HEK293 (cell line): ENCODE measurements at regions not wholly inside any gene's neighbourhood (a gene's known extent, or its start where the extent isn't known, plus 50 kb on each side); places are given as distances from the start of the nearest gene placed in this dataset.

ENCODE experiments used
- CTCF ChIA-PET: fragments of 350-600 bp; formaldehyde crosslinking; extraction: SDS; loops from one replicate; lab custom pipeline; 2021; ENCODE audit warnings: antibody characterized with exemption; lab: Yijun Ruan, JAX
- POLR2A ChIA-PET: fragments of 300-600 bp; formaldehyde crosslinking; extraction: SDS; loops from one replicate; lab custom pipeline; 2020; ENCODE audit warnings: antibody characterized with exemption, inconsistent platforms; lab: Yijun Ruan, JAX
- H3K27ac ChIP-seq: fragments of 200-500 bp; sonication (Bioruptor generic); 2 replicates; pipeline ENCODE4 v1.5.1; 2014; ENCODE audit warnings: low read depth, low read length, control low read depth, inconsistent platforms; ENCODE audit errors: extremely low read depth
- H3K36me3 ChIP-seq, 2 experiments: fragments of 200-500 bp in 1 of 2; sonication (Bioruptor generic) in 1 of 2; 1 replicate in 1 of 2; 2 replicates in 1 of 2; pipeline ENCODE4 v1.5.1; 2014 to 2017; ENCODE audit warnings: inconsistent platforms in 2 of 2, low read length in 2 of 2; ENCODE audit not compliant: control insufficient read depth in 2 of 2, insufficient read depth in 1 of 2
- H3K4me1 ChIP-seq: fragments of 200-500 bp; sonication (Bioruptor generic); 2 replicates; pipeline ENCODE4 v1.5.1; 2014; ENCODE audit warnings: mild to moderate bottlenecking, low read length, inconsistent platforms; ENCODE audit not compliant: control insufficient read depth, insufficient read depth
- H3K4me3 ChIP-seq: 2 replicates; pipeline ENCODE4 v1.5.1; 2011; ENCODE audit warnings: low read depth, mild to moderate bottlenecking, control low read depth, low read length, moderate library complexity
- H3K9me3 ChIP-seq: fragments of 200-500 bp; sonication (Bioruptor generic); 2 replicates; pipeline ENCODE4 v1.5.1; 2014; ENCODE audit warnings: low read depth, low read length, inconsistent platforms; ENCODE audit not compliant: control insufficient read depth, insufficient read depth
- EGR2 ChIP-seq: fragments of 450-650 bp; formaldehyde crosslinking; IDR thresholded peaks from 2 replicates; pipeline ENCODE4 v1.5.1; 2016; ENCODE audit warnings: low read depth, missing biosample characterization, missing genetic modification characterization
- GLI4 ChIP-seq: fragments of 450-650 bp; formaldehyde crosslinking; IDR thresholded peaks from 2 replicates; pipeline ENCODE4 v1.5.1; 2016; ENCODE audit warnings: missing biosample characterization, missing genetic modification characterization
- GLIS1 ChIP-seq: fragments of 450-650 bp; formaldehyde crosslinking; IDR thresholded peaks from 2 replicates; pipeline ENCODE4 v1.5.1; 2016; ENCODE audit warnings: missing biosample characterization, missing genetic modification characterization
- ZBTB17 ChIP-seq: fragments of 450-650 bp; formaldehyde crosslinking; IDR thresholded peaks from 2 replicates; pipeline ENCODE4 v1.5.1; 2016; ENCODE audit warnings: missing biosample characterization, missing genetic modification characterization
- ZIC2 ChIP-seq: fragments of 450-650 bp; formaldehyde crosslinking; IDR thresholded peaks from 2 replicates; pipeline ENCODE4 v1.5.1; 2016; ENCODE audit warnings: missing biosample characterization, missing genetic modification characterization
- ZNF112 ChIP-seq: fragments of 450-650 bp; formaldehyde crosslinking; IDR thresholded peaks from 2 replicates; pipeline ENCODE4 v1.5.0; 2017; ENCODE audit warnings: missing biosample characterization, missing genetic modification characterization
- ZNF114 ChIP-seq: fragments of 450-650 bp; formaldehyde crosslinking; IDR thresholded peaks from 2 replicates; pipeline ENCODE4 v1.5.0; 2017; ENCODE audit warnings: missing biosample characterization, missing genetic modification characterization
- ZNF140 ChIP-seq: fragments of 450-650 bp; formaldehyde crosslinking; IDR thresholded peaks from 2 replicates; pipeline ENCODE4 v1.5.1; 2016; ENCODE audit warnings: missing biosample characterization, missing genetic modification characterization
- ZNF146 ChIP-seq: fragments of 450-650 bp; formaldehyde crosslinking; IDR thresholded peaks from 2 replicates; pipeline ENCODE4 v1.5.1; 2016; ENCODE audit warnings: missing biosample characterization, missing genetic modification characterization
- ZNF223 ChIP-seq: fragments of 450-650 bp; formaldehyde crosslinking; IDR thresholded peaks from 2 replicates; pipeline ENCODE4 v1.5.1; 2016; ENCODE audit warnings: missing biosample characterization, missing genetic modification characterization
- ZNF292 ChIP-seq: fragments of 450-650 bp; formaldehyde crosslinking; IDR thresholded peaks from 2 replicates; pipeline ENCODE4 v1.5.1; 2016; ENCODE audit warnings: low read depth, missing biosample characterization, missing genetic modification characterization, borderline replicate concordance
- ZNF335 ChIP-seq: fragments of 450-650 bp; formaldehyde crosslinking; conservative IDR thresholded peaks from 2 replicates; pipeline ENCODE4 v1.5.1; 2016; ENCODE audit warnings: missing biosample characterization, missing genetic modification characterization
- ZNF37A ChIP-seq: fragments of 450-650 bp; IDR thresholded peaks from 2 replicates; pipeline ENCODE4 v1.5.1; 2018; ENCODE audit warnings: missing biosample characterization, missing genetic modification characterization
- ZNF416 ChIP-seq: fragments of 450-650 bp; formaldehyde crosslinking; IDR thresholded peaks from 2 replicates; pipeline ENCODE4 v1.5.1; 2016; ENCODE audit warnings: missing biosample characterization, missing genetic modification characterization
- ZNF426 ChIP-seq: fragments of 450-650 bp; formaldehyde crosslinking; IDR thresholded peaks from 2 replicates; pipeline ENCODE4 v1.5.1; 2017; ENCODE audit warnings: missing biosample characterization, missing genetic modification characterization, mild to moderate bottlenecking, inconsistent platforms, moderate library complexity
- ZNF433 ChIP-seq: fragments of 450-650 bp; formaldehyde crosslinking; IDR thresholded peaks from 2 replicates; pipeline ENCODE4 v1.5.1; 2016; ENCODE audit warnings: missing biosample characterization, missing genetic modification characterization, low read depth
- ZNF561 ChIP-seq: fragments of 450-650 bp; IDR thresholded peaks from 2 replicates; pipeline ENCODE4 v1.5.1; 2018; ENCODE audit warnings: missing biosample characterization, missing genetic modification characterization, borderline replicate concordance
- ZNF596 ChIP-seq: fragments of 450-650 bp; IDR thresholded peaks from 2 replicates; pipeline ENCODE4 v1.5.0; 2018; ENCODE audit warnings: missing biosample characterization, mild to moderate bottlenecking, missing genetic modification characterization, moderate library complexity
- ZNF654 ChIP-seq: fragments of 450-650 bp; formaldehyde crosslinking; IDR thresholded peaks from 2 replicates; pipeline ENCODE4 v1.5.1; 2016; ENCODE audit warnings: low read depth, missing biosample characterization, missing genetic modification characterization
- TF ChIP-seq, protein P1 (sequence below): fragments of 450-650 bp; formaldehyde crosslinking; IDR thresholded peaks from 2 replicates; pipeline ENCODE4 v1.5.1; 2016; ENCODE audit warnings: missing biosample characterization, missing genetic modification characterization, borderline replicate concordance
- TF ChIP-seq, protein P2 (sequence below): fragments of 450-650 bp; formaldehyde crosslinking; IDR thresholded peaks from 2 replicates; pipeline ENCODE4 v1.5.1; 2016; ENCODE audit warnings: missing biosample characterization, missing genetic modification characterization
- TF ChIP-seq, protein P3 (sequence below): fragments of 450-650 bp; formaldehyde crosslinking; IDR thresholded peaks from 2 replicates; pipeline ENCODE4 v1.5.1; 2017; ENCODE audit warnings: missing biosample characterization, missing genetic modification characterization
- TF ChIP-seq, protein P4 (sequence below): fragments of 450-650 bp; formaldehyde crosslinking; IDR thresholded peaks from 2 replicates; pipeline ENCODE4 v1.5.1; 2016; ENCODE audit warnings: missing biosample characterization, missing genetic modification characterization
- TF ChIP-seq, protein P5 (sequence below): fragments of 450-650 bp; formaldehyde crosslinking; IDR thresholded peaks from 2 replicates; pipeline ENCODE4 v1.5.1; 2016; ENCODE audit warnings: missing biosample characterization, missing genetic modification characterization

DNA sequence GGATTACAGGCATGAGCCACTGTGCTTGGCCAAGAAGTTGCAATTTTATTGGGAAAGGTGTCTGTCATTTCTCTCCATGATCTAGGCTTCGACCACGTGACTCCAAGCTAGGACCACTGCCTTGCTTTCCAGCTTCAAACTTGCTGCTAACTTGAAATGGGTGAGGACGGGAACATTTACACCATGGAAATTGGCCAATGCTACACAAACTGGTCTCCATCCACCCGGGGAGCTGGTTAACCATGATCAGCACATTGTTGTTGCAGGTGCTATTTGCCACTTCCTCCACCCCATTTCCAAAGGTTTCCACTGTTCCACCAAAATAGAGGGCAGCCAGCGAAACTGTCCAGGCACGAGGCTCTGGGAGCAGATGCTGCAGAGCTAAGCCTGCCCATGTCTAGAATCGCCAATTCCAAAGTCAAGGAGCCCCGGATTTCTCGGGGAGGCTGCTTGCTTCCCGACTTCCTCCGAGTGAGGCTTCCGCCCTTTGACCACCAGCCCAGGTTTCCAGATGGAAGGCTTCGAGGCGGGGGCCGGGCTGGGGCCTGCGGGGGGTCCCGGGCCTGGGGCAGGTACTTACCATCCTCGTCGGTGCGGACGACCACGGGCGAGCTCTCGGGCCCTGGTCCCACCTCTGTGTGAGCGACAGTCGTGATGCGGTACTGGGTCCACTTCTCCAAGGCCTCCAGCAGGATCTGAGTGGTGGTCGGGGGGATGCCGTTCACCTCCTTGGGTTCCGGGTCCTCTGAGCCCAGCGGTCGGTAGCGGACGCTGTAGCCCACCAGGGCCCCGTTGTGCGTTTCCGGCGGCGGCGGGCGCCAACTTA is 109.7 kb downstream of the PTPRS start:
- ChIA-PET CTCF (interaction anchor here (0.6 kb wide), 1 partner anchor 30 kb away, joined by 6 read pairs; no protein-coding TSS in a partner anchor), POLR2A (interaction anchor here (0.6 to 1.4 kb wide), 2 partner anchors 20 to 62 kb away, joined by 3 to 5 read pairs; no protein-coding TSS in a partner anchor)
- no peaks in the 10 kb centered on the region for H3K4me1 ChIP-seq

DNA sequence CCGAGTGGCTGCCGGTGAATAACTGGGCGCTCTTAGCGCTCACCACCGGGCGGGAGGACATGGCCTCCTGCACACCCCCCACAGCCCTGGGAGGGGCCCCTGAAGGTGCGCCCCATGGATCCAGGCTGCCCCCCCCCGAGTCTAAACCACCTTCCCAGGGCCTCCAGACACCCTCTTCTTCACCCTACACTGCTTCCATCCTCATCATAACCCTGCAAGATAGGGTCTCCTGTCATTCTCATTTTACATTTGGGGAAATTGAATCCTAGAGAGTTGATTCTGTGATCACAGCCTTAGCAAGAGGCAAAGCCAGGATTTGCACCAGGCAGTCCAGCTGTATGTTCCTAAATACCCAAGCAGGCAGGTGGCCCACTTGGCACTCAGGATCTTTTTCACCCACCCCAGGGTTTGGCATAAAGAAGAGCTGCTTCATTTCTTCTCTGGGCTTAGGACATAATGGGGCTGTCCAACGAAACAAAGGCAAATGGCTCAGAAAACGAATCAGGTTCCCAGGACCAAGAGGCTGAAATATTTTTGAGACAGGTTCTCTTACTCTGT is 110.8 kb downstream of the PTPRS start:
- peak overlapping the region; percentile 18 for H3K4me3 ChIP-seq
- no peaks in the 10 kb centered on the region for H3K9me3 ChIP-seq
- no peaks in the 10 kb centered on the region for H3K36me3 ChIP-seq
- H3K27ac ChIP-seq: no peak overlapping the region
- H3K4me1 ChIP-seq: no peaks in the 10 kb centered on the region
- ChIA-PET POLR2A (no interaction called here), CTCF (interaction anchor here (0.9 kb wide), 1 partner anchor 305 kb away, joined by 6 read pairs; no protein-coding TSS in a partner anchor)
- no peak for TF ChIP-seq ZNF140 (tag by site-specific recombination)
- TF ChIP-seq, protein P1, sequence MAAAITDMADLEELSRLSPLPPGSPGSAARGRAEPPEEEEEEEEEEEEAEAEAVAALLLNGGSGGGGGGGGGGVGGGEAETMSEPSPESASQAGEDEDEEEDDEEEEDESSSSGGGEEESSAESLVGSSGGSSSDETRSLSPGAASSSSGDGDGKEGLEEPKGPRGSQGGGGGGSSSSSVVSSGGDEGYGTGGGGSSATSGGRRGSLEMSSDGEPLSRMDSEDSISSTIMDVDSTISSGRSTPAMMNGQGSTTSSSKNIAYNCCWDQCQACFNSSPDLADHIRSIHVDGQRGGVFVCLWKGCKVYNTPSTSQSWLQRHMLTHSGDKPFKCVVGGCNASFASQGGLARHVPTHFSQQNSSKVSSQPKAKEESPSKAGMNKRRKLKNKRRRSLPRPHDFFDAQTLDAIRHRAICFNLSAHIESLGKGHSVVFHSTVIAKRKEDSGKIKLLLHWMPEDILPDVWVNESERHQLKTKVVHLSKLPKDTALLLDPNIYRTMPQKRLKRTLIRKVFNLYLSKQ: no peak
- 0 out of 2 replicates have a peak, but pooled peaks have one; percentile 10 for TF ChIP-seq ZIC2 (tag by site-specific recombination)
- TF ChIP-seq, protein P2, sequence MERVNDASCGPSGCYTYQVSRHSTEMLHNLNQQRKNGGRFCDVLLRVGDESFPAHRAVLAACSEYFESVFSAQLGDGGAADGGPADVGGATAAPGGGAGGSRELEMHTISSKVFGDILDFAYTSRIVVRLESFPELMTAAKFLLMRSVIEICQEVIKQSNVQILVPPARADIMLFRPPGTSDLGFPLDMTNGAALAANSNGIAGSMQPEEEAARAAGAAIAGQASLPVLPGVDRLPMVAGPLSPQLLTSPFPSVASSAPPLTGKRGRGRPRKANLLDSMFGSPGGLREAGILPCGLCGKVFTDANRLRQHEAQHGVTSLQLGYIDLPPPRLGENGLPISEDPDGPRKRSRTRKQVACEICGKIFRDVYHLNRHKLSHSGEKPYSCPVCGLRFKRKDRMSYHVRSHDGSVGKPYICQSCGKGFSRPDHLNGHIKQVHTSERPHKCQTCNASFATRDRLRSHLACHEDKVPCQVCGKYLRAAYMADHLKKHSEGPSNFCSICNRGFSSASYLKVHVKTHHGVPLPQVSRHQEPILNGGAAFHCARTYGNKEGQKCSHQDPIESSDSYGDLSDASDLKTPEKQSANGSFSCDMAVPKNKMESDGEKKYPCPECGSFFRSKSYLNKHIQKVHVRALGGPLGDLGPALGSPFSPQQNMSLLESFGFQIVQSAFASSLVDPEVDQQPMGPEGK (tag by site-specific recombination): peak; percentile 25
- TF ChIP-seq ZNF433 (tag by site-specific recombination): no peak
- TF ChIP-seq, protein P3, sequence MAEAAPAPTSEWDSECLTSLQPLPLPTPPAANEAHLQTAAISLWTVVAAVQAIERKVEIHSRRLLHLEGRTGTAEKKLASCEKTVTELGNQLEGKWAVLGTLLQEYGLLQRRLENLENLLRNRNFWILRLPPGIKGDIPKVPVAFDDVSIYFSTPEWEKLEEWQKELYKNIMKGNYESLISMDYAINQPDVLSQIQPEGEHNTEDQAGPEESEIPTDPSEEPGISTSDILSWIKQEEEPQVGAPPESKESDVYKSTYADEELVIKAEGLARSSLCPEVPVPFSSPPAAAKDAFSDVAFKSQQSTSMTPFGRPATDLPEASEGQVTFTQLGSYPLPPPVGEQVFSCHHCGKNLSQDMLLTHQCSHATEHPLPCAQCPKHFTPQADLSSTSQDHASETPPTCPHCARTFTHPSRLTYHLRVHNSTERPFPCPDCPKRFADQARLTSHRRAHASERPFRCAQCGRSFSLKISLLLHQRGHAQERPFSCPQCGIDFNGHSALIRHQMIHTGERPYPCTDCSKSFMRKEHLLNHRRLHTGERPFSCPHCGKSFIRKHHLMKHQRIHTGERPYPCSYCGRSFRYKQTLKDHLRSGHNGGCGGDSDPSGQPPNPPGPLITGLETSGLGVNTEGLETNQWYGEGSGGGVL (tag by site-specific recombination): no peak
- TF ChIP-seq ZNF335 (tag by site-specific recombination): peak; percentile 48
- TF ChIP-seq ZNF596 (tag by site-specific recombination): no peak
- TF ChIP-seq ZNF112 (tag by site-specific recombination): no peak
- no peak for TF ChIP-seq EGR2 (tag by site-specific recombination)
- no peak for TF ChIP-seq ZNF114
- peak; percentile 53 for TF ChIP-seq GLIS1 (tag by site-specific recombination)
- TF ChIP-seq, protein P4, sequence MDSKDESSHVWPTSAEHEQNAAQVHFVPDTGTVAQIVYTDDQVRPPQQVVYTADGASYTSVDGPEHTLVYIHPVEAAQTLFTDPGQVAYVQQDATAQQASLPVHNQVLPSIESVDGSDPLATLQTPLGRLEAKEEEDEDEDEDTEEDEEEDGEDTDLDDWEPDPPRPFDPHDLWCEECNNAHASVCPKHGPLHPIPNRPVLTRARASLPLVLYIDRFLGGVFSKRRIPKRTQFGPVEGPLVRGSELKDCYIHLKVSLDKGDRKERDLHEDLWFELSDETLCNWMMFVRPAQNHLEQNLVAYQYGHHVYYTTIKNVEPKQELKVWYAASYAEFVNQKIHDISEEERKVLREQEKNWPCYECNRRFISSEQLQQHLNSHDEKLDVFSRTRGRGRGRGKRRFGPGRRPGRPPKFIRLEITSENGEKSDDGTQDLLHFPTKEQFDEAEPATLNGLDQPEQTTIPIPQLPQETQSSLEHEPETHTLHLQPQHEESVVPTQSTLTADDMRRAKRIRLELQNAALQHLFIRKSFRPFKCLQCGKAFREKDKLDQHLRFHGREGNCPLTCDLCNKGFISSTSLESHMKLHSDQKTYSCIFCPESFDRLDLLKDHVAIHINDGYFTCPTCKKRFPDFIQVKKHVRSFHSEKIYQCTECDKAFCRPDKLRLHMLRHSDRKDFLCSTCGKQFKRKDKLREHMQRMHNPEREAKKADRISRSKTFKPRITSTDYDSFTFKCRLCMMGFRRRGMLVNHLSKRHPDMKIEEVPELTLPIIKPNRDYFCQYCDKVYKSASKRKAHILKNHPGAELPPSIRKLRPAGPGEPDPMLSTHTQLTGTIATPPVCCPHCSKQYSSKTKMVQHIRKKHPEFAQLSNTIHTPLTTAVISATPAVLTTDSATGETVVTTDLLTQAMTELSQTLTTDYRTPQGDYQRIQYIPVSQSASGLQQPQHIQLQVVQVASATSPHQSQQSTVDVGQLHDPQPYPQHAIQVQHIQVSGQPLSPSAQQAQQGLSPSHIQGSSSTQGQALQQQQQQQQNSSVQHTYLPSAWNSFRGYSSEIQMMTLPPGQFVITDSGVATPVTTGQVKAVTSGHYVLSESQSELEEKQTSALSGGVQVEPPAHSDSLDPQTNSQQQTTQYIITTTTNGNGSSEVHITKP: peak; percentile 43; the same call in 1 of the 2 replicates
- TF ChIP-seq ZNF654 (tag by site-specific recombination): no peak
- TF ChIP-seq GLI4 (tag by site-specific recombination): no peak
- peak; percentile 56 for TF ChIP-seq ZBTB17 (tag by site-specific recombination)
- no peak for TF ChIP-seq ZNF292
- TF ChIP-seq ZNF426 (tag by site-specific recombination): no peak
- TF ChIP-seq ZNF146 (tag by site-specific recombination): no peak
- no peak for TF ChIP-seq ZNF223 (tag by site-specific recombination)

More for the DNA sequence above, 109.7 kb downstream of the PTPRS start:
- H3K4me3 ChIP-seq: no peak overlapping the region
- no peaks in the 10 kb centered on the region for H3K36me3 ChIP-seq
- H3K27ac ChIP-seq: no peak overlapping the region
- H3K9me3 ChIP-seq: no peaks in the 10 kb centered on the region
- TF ChIP-seq ZNF37A (tag by site-specific recombination) (no peak), ZNF416 (peak; percentile 97), ZNF561 (tag by site-specific recombination) (no peak), ZNF112 (tag by site-specific recombination) (peak; percentile 99)
- TF ChIP-seq, protein P5, sequence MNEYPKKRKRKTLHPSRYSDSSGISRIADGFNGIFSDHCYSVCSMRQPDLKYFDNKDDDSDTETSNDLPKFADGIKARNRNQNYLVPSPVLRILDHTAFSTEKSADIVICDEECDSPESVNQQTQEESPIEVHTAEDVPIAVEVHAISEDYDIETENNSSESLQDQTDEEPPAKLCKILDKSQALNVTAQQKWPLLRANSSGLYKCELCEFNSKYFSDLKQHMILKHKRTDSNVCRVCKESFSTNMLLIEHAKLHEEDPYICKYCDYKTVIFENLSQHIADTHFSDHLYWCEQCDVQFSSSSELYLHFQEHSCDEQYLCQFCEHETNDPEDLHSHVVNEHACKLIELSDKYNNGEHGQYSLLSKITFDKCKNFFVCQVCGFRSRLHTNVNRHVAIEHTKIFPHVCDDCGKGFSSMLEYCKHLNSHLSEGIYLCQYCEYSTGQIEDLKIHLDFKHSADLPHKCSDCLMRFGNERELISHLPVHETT (tag by site-specific recombination): no peak
